Stimulated activated CD8-positive, alpha-beta memory T cell treated with anti-CD3 and anti-CD28 coated beads, Interleukin-15, amount 100 ng/mL, for 4 hours (primary cell): ENCODE measurements at regions not wholly inside any gene's neighbourhood (a gene's known extent, or its start where the extent isn't known, plus 50 kb on each side); places are given as distances from the start of the nearest gene placed in this dataset.

Source experiments
- DNase-seq, 2 donors: peaks; one replicate each; pipeline ENCODE4 v3.0.0-alpha.2; 2020; ENCODE audit warnings: low read depth in 2 of 2

DNA sequence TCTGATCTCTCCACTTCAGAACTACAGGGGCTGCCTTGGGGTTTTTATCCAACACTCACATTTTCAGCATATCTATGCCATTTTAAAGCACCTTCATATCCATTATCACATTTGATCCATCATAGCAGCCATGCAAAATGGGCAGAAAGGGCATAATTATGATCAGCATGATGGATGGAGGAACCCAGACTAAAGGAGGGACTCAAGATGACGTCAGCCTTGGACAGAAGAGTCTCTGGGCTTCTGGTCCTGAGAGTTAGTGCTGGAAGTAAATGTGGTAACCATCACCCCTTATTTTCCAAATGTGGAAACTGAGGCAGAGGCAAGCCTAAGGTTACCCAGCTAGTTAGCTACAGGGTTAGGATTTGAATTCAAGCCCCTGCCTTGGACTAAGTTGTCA lies 273.1 kb downstream of the DRD1 start:
- no peak for DNase-seq

DNA sequence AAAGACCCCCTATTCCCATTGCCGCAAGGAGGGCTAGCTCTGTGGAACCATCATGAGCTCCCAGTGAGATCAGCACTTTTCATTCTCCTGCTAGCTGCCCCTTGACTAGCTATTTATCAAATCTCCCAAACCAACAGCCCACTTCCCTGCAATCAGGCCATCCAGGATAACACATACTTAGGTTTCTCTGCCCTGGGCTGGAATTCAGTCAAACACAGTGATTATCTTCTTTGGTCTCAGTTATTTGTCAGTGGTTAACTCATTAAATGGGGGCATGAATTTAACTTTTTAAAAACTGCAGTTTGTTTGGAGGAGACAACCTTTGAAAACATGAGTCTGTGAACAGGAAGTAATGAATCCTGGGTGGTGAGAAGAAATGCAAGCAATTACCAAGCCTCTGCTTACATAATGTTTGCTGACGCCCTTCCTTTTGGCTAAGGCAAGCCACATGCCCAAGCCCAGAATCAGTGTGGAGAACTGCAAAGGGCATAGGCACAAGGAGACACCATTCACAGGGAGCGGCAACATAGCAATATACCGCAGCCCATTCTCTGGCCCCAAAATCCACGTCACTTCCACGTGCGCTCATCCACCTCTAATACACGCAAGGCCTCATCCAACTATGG lies 275.0 kb downstream of the DRD1 start:
- no peak for DNase-seq

DNA sequence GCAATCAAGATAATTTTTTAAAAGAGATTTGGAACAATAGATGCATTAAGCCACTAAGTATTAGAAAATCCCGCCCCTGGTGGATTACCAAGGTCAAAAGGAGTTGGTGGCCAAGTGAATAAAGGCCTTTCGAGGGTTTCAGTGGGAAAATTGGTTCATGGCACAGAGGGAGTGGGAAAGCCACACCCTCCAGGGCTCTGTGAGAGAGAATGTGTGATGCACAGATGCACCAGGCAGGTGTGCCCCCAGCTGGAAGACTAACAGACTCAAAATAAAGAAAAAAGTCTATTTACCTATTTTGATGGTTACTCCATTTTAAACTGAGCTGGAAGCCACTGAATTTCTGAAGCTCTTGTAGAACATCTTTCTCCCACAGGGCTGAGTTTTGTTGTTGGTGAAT lies 278.0 kb downstream of the DRD1 start:
- no peak for DNase-seq

DNA sequence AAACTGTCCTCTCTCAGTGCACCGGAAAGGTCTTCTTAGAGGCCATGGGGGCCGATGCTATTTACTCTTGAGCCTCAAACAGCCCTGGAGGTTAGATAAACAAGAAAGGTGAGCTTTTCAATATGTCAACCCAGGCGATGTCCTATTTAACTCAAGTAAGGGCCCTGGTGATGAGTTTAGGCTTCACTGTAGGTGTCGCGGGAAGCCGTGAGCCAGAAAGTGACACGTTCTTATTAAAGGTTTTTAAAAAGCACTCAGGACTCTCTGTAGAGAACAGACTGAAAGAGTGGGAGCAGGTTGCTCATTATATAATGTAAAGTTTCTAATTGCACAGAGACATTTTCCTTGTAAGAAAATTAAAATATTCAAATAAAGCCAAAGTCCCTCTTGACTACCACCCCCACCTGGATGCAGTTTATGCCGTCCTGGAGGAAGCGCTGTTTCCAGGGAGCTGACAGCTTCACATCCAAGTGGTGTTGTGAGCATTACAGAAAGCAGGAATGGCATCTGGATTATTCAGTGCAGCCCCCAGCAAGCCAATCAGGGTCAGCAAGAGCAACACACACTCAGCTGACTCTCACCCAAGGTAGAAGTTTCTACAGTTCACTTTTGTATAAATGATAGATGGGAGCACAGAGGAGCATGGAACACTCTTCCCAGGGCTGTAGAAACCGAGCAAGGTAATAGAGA lies 280.3 kb downstream of the DRD1 start:
- no peak for DNase-seq

DNA sequence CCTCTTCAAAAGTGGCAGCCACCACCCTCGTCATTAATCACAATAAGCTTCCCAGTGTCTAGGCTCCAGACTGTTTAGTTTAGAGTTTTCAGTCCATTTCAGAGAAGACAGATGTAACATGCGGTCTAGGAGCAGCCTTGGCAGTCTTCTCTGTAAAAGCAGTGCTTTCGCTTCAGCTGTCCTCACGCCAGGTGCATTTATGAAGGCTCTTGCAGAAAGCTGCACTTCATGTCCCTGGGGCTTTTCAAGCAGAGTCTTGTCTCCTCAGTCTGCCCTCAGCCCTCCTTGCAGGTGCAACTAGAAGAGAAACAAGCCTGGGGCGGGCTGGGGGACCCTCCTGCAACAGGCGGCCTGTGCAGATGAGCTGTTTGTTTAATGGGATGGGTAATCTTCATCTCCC lies 281.9 kb downstream of the DRD1 start:
- DNase-seq: no peak

DNA sequence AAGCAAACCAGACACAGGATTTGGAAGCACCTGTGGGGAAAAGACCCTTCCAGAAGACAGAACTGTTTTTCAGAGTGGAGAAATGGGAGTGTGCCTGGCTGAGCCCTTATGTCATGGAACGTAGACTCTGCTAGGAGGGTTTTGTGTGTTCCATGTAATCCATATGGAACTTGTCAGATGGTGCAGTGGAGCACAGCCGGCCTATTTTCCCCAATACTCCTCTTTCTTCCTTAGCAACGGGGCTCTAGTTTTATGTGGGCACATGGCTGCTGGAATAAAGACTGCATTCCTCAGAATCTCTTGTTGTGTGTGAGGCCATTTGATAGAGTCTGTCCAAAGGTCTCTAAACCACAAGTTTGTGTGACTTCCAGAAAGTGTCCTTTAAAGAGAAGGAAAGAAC lies 284.0 kb downstream of the DRD1 start:
- no peak for DNase-seq

DNA sequence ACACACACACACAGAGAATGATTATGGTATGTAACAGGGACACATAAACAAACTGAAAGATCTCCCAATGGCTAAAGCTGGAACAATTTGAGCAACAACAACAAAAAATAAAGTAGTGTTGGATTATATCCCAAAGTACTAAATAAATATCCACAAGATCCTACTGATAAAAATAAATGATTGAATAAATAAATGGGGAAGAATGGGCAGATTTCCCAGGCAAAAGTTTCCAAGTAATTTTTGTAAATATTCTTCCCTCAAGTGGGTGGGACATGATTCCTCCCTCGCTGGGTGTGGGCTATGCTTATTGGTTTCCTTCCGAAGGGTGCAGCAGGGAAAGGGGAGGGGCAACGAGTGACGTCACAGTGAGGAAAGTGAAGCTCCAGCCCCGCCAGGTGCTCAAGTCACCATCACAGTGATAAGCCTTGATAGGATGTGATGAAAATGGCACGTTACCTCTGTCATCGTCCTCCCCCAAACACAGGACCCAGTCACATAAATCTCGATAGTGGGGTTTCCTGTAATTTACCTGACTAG lies 295.3 kb downstream of the DRD1 start:
- no peak for DNase-seq

DNA sequence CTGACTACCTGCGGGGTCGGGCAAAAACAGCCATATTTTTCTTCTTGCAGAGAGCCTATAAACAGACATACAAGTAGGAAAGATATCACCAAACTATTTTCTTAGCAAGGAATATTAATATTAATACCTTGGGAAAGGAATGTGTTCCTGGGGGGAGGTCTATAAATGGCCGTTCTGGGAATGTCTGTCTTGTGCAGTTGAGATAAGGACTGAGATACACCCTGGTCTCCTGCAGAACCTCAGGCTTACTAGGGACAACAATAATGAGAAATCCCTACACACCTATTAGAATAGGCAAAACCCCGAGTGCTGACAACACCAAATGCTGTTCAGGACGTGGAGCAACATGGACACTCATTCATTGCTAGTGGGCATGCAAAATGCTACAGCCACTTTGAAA lies 297.2 kb downstream of the DRD1 start:
- no peak for DNase-seq

DNA sequence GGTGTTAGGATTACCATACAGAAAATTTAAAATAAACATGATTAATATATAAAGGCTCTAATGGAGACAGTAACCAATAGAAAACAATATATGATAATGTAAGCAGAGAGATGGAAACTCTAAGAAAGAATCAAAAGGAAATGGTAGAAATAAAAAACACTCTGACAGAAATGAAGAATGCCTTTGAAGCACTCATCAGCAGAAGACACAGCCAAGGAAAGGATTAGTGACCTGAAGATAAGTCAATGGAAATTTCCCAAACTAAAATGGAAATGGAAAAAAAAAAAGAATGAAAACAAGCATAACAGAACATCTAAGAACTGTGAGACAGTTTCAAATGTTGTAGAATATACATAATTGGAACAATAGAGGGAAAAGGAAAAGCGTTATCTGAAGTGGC lies 302.6 kb downstream of the DRD1 start:
- DNase-seq: no peak

DNA sequence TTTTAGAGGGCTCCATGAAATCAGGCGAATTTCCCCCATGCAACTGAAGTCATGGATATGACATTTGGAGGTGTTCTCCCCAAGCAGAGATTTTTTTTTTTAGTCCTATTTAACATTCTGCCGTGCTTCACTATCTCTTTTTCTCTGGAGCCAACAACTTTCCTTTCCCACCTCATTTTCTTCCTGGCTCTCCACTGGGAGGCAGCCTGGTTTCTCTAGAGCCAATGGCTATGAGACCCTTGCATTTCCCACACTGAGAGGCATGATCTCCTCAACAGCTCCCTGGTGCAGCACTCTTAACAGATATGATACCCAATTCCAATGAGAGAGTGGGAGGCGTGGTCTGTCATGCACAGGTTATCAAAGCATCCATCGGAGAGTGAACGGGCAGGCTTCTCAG lies 310.8 kb downstream of the DRD1 start:
- no peak for DNase-seq

DNA sequence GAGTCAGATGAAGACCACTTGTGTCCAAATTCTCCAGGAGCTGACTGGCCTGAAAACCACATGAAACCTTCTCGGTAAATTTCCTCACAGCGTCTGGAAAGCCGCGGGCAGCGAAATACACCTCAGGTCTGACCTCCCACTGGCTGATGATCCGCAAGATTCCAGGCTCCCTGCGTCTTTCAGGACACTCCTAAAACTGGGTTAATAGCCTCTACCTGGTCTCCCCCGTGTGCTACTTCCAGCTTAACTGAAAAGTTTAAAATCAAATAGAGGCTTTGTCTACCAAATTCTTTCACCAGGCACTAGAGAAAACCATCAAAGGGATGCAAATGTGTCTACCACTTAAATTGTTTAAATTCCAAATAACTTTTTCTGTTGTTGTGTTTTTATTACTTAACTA lies 312.6 kb downstream of the DRD1 start:
- DNase-seq: no peak

DNA sequence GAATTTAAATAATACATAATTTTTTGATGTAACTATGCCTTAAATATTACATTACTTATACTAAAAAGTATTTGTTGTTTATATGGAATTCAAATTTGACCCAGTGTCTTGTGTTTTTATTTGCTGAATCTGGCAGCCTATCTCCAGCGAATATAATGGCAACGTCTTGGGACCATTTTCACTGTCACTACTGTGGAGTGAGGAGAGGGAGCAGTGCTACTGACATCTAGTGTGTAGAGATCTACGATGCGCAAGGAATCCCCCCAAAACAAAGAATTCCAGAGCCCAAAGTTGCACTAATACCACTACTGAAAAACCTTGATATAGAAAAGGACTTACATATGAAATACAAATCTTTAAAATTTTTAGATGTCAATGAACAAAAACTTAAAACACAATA lies 314.4 kb downstream of the DRD1 start:
- no peak for DNase-seq

DNA sequence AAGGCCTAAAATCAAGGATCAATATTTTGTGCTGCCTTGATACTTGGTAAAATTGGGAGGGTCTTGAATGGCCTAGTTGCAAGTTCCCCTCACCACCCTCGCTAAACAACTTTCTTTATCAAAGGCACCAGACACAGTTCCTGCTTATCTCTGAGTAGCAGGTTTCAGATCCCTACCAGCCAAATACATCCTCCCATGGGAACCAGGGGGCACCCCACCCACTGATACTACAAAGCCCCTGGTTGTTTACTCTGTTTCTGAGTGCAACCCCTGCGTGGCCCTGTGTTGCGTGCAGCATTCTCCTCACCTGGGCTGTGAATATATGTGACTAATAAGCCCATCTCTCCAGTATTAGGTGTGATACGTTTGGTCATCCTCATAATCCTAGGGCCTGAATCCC lies 314.9 kb downstream of the DRD1 start:
- DNase-seq: no peak

DNA sequence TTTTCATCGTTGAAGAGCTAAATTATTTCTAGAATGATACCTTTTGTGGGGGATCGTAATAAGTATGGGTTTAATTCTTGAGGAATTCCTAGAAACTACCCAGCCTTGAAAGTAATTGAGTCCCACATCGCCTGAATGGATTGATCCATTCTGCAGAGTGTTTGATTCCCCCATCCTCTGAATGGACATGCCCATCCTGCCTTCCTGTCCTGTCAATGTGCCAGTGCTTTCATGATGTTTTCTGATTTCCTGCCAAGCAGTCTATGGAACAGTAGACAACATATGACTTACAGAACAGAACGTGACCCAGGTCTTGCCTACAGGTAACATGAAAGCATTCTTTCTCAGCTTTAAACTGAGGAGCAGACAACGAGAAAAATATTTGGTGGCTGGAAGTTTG lies 319.2 kb downstream of the DRD1 start:
- no peak for DNase-seq

DNA sequence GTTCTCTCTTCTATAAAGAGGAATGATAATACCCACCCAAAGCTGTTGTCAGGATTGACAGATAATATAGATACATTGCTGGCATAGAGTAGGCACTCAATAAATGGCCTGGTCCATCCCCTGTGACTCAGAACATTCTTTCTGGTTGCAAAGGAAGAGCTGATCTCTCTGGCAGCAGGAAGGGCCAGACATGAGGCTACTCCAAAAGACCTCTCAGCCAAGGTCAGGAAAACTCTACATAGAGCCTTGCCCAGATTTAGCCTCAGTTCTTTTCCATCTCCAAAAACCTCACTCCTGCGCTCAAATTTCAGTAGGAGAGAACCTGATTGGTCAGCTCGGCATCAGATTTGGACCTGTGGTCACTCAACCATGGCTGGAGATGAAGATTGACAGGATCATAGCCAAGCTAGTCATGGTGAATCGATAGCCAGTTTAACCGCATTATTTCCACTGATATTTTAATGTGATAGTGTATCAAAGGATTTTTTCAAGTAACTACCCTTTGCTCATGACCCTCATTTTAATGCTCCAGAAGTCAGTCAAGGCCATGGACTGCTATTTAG lies 319.6 kb downstream of the DRD1 start:
- no peak for DNase-seq

DNA sequence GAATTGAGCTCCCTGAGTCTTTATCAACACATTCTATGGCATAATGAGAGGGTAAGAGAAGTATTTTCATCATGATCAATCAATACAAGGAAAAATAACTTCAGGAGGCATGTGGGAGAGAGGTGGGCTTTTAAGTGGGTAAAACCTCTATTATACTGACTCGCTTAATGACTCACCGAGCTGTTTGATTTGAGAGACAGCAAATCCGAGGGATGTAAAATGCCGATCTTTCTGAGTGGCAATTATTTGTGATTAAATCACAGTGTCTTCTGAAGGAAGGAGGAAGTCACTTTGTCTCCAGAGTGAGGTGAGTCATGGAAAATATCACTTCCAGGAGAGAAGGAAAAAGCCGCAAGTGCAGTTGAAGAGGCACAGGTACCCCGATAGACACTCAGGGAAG lies 320.4 kb downstream of the DRD1 start:
- no peak for DNase-seq

DNA sequence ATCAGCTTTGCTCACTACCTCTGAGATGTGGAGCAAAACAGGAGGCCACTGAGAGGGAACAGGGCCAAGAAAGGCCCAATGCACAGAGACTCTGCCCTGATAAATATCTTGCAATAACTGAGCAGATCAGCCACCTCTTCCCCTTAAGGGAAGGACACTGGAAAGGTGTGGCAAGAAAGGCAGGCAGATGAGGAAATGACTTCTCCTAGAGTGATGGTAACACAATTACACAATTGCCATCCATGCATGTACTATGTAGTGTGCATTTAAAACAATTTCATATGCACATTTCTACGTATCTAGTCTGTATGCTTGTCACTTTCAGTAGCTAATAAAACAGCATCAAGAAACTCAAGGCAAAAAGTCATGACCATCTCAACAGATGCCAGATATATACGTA lies 322.5 kb downstream of the DRD1 start:
- DNase-seq: no peak

DNA sequence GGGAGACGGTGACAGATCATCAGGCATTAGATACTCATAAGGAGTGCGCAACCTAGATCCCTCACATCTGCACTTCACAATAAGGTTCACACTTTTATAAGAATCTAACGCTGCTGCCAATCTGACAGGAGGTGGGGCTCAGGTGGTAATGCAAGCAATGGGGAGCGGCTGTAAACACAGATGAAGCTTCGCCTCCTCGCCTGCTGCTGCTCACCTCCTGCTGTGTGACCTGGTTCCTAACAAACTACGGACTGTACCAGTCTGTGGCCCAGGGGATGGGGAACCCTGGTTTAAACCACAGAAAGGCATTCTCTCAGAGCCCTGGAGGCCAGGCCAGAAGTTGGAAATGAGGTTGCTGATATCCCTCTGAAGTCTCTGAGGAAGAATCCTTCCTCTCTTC lies 323.6 kb downstream of the DRD1 start:
- DNase-seq: no peak

DNA sequence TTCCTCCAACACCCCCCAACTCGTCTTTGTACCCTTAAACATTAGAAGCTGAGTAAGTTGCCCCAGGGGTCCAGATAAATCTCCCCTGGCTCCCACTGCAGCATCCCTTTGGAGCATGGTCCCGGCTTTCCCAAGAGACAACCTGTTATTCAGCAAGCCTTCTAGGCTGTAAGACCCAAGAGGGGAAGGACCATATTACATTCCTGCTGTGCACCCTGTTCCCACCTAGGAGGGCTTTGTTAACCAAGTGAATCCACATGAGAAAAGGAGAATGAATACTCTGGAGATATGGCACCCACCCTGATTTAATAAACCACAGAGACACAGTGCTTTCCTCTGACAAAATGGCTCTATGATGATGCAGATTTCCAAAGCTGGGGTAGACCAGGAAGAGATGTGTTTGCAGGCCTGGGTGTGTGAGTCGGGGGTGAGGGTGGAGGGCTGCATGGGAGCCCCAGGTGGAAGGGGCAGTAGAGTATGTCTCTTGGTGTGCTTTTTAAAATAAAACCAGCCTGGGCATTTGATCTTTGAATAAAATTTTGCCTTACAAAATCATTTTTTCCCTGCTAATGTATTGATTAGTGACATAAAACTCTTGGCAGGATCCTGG lies 325.2 kb downstream of the DRD1 start:
- no peak for DNase-seq

DNA sequence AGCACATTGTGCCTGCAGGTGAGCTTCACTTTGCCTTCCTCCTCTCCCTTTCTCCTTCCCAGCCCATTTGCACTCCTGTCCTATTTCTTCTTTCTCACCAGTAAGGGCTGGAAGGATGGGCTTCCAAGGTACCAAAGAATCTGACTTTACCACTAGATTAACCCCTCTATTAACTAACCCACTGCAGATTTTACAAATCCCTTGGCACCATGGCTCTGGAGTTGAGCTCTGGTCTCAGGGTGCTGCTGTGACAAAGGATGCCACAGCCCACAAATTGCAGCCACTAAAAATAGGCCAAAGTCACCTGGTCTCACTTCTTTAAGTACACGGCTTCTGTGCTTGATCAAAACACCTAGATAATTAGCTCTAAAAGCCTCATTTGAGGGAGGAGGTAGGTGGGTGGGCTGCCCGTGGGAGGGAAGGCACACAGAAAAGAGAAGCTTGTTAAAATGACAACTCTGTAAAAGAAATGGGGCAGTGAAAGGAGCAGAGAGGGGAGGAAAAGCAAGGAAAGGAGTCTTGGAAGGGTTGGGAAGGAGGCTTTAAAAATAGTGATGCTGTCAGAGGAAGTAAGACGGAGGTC lies 327.4 kb downstream of the DRD1 start:
- no peak for DNase-seq

DNA sequence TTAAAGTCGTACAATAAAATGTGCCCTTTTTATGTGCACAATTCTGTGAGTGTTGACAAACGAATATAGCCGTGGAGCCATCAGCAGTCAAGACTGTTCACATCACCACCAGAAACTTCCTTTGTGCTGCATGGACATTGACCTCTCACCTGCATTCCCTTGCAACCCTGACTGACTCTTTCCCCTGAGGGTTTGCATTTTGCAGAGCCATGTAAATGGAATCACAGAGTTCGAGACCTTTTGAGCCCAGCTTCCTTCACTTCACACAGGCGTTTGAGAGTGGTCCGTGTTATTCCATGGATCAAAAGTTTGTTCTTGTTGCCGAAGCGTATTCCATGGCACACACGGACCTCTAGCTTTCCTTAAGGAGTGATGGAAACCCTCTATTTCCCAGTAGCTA lies 328.2 kb downstream of the DRD1 start:
- no peak for DNase-seq

DNA sequence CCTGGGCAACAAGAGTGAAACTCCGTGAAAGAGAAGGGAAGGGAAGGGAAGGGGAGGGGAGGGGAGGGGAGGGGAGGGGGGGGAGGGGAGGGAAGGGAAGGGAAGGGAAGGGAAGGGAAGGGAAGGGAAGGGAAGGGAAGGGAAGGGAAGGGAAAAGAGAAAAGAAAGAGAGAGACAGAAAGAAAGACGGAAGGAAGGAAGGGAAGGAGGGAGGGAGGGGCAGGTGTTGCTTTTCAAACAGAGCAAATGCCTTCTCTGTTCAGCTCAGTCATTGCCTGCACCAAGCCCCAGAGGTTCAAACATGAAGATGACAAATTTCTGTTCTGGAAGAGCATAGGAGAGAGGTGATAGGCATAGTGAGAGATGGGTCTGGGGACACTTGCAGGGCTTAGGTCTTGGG lies 330.0 kb downstream of the DRD1 start:
- DNase-seq: no peak
